RWPE2 (cell line): ENCODE measurements at regions not wholly inside any gene's neighbourhood (a gene's known extent, or its start where the extent isn't known, plus 50 kb on each side); places are given as distances from the start of the nearest gene placed in this dataset.
A peak's percentile ranks its signal among the peaks of the same experiment; 100 is the strongest.
"Not testable (repeated sequence)": the region's sequence is repeated elsewhere in the genome, so short reads cannot be mapped to it uniquely, and the experiment has no call there.

Source experiments
- ATAC-seq: fragments of 200-7000 bp; cut with Tn5 transposase; 3 replicates; pipeline ENCODE4 v1.9.1; 2021; ENCODE audit warnings: low read depth
- DNase-seq: peaks from one replicate; pipeline ENCODE4 v3.0.0-alpha.2; 2020; ENCODE audit warnings: low spot score
- H3K27ac ChIP-seq: fragments of 450-650 bp; 2 replicates; pipeline ENCODE4 v1.5.1; 2017; ENCODE audit warnings: mild to moderate bottlenecking; ENCODE audit not compliant: poor library complexity, severe bottlenecking
- H3K27me3 ChIP-seq: fragments of 250-450 bp; sonication (Bioruptor Pico); 2 replicates; pipeline ENCODE4 v1.5.1; 2021; ENCODE audit warnings: mild to moderate bottlenecking, moderate library complexity; ENCODE audit not compliant: insufficient read depth, poor library complexity, severe bottlenecking
- H3K36me3 ChIP-seq: fragments of 250-450 bp; sonication (Bioruptor Pico); 2 replicates; pipeline ENCODE4 v1.5.1; 2020; ENCODE audit warnings: low read depth, mild to moderate bottlenecking, moderate library complexity
- H3K4me1 ChIP-seq: fragments of 250-450 bp; sonication (Bioruptor Pico); 2 replicates; pipeline ENCODE4 v1.5.1; 2021; ENCODE audit warnings: mild to moderate bottlenecking, moderate library complexity; ENCODE audit not compliant: insufficient read depth, poor library complexity, severe bottlenecking
- H3K4me3 ChIP-seq: fragments of 250-450 bp; sonication (Bioruptor Pico); 2 replicates; pipeline ENCODE4 v1.5.1; 2021; ENCODE audit warnings: mild to moderate bottlenecking, moderate library complexity; ENCODE audit not compliant: severe bottlenecking
- H3K9me3 ChIP-seq: fragments of 250-450 bp; sonication (Bioruptor Pico); 2 replicates; pipeline ENCODE4 v1.5.1; 2021; ENCODE audit warnings: mild to moderate bottlenecking, moderate library complexity; ENCODE audit not compliant: severe bottlenecking
- TF ChIP-seq, protein P1 (sequence below): fragments of 450-650 bp; IDR thresholded peaks from one replicate; pipeline ENCODE4 v1.5.1; 2017; ENCODE audit warnings: mild to moderate bottlenecking, moderate library complexity; ENCODE audit not compliant: poor library complexity, severe bottlenecking

DNA sequence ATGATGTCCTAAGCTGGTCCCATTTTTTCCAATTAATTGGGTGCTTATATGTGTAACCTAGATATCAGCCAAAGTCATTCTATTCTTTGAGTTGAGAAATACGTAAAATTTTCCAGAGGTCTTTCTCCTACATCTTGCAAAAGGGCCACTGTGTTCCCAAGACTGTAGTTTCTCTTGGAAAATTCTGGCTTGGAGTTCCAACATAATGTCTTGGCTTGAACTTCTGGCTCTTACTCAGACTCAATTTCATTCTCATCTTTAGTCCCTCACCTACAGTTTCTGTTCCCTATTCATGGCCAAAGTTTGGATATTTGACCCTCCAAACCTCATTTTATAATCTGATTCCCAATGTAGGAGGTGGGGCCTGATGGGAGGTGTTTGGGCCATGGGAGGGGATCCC is 201.4 kb upstream of the ARHGEF26 start:
- DNase-seq (no peak), ATAC-seq (no peak)
- H3K9me3 ChIP-seq, result no peaks in the 10 kb centered on the region
- no peaks in the 10 kb centered on the region for H3K27me3 ChIP-seq
- TF ChIP-seq, protein P1, sequence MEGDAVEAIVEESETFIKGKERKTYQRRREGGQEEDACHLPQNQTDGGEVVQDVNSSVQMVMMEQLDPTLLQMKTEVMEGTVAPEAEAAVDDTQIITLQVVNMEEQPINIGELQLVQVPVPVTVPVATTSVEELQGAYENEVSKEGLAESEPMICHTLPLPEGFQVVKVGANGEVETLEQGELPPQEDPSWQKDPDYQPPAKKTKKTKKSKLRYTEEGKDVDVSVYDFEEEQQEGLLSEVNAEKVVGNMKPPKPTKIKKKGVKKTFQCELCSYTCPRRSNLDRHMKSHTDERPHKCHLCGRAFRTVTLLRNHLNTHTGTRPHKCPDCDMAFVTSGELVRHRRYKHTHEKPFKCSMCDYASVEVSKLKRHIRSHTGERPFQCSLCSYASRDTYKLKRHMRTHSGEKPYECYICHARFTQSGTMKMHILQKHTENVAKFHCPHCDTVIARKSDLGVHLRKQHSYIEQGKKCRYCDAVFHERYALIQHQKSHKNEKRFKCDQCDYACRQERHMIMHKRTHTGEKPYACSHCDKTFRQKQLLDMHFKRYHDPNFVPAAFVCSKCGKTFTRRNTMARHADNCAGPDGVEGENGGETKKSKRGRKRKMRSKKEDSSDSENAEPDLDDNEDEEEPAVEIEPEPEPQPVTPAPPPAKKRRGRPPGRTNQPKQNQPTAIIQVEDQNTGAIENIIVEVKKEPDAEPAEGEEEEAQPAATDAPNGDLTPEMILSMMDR, result no peak
- H3K36me3 ChIP-seq, result no peaks in the 10 kb centered on the region
- no peak overlapping the region for H3K4me3 ChIP-seq
- H3K27ac ChIP-seq, result no peak overlapping the region
- H3K4me1 ChIP-seq, result no peaks in the 10 kb centered on the region

DNA sequence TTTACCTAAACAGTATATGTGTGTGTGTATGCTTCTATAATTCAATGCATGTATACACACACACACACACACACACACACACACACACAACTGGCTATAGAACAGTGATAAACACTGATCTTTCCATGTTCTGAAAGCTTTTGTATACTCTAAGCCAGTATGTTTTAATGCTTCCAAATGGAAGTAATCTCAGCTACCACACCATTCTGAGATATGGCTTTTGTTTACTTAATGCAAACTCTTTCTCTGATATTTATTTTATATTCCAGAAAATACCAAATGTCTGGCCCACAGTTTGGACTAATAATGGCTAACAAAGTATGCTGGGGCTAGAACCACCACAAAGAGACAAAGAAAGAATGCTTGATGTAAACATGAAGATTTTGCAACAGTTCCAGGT is 199.4 kb upstream of the ARHGEF26 start:
- DNase-seq, result no peak
- Histone ChIP-seq H3K36me3 (no peaks in the 10 kb centered on the region), H3K9me3 (no peaks in the 10 kb centered on the region), H3K4me3 (no peak overlapping the region), H3K4me1 (no peaks in the 10 kb centered on the region), H3K27me3 (no peaks in the 10 kb centered on the region), H3K27ac (no peak overlapping the region)
- TF ChIP-seq, protein P1, result no peak
- no peak for ATAC-seq

DNA sequence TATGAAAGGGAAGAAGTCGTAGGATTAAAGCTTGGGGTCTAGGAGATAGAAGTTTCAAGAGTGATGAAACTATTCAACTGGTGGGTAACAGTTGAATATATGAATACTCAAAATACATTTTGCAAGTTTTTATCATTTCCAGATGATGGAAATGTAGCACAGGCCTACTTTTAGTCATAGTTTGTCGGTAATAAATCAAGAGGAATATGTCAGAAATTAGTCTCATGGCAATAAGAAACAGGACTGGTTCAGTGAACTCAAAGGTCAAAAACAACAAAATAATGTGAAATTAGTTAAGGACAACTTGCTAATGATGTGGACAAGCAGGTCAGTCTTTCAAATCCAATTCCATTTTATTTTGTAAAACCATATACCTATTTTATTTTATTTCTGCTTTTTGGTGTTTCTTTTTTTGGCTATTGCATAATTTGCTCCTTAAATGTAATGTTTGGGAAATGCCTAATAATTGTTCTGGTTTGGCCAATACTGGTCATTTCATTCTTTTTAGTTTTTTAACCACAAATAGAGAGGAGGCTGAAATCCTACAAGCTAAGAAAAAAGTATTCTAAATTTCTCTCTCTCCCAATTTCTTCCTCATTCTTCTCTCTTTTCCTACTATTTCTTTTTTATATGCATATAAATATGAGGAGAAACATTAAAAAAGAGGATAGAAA is 195.2 kb upstream of the ARHGEF26 start:
- TF ChIP-seq, protein P1, result no peak
- no peak overlapping the region for H3K27ac ChIP-seq
- no peak overlapping the region for H3K4me3 ChIP-seq
- ATAC-seq, result no peak
- DNase-seq, result no peak
- no peaks in the 10 kb centered on the region for H3K9me3 ChIP-seq
- no peaks in the 10 kb centered on the region for H3K4me1 ChIP-seq
- no peaks in the 10 kb centered on the region for H3K27me3 ChIP-seq
- no peaks in the 10 kb centered on the region for H3K36me3 ChIP-seq

DNA sequence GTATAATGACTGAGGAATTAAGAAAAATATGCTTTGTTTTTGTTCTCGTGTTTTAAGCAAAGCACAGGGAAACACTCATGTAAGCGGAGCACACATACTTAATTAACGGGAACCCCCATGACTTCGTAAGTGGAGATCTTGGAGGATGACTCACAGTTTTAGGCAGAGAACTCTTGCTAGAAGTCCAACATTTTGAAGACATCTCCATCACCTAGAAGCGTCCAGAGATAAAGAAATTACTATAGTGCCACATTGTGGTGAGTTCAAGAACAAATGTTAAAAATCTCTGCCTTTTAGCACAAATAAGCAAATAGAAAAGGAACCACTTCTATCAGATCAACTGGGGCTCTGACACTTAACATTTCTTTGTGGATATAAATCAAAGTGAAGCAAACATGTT is 194.1 kb upstream of the ARHGEF26 start:
- Histone ChIP-seq H3K27ac (no peak overlapping the region), H3K36me3 (no peaks in the 10 kb centered on the region), H3K9me3 (no peaks in the 10 kb centered on the region), H3K4me3 (no peak overlapping the region), H3K27me3 (no peaks in the 10 kb centered on the region), H3K4me1 (no peaks in the 10 kb centered on the region)
- TF ChIP-seq, protein P1, result peak; percentile 50
- ATAC-seq (peak; percentile 54; the same call in 2 of the 3 replicates), DNase-seq (no peak)

DNA sequence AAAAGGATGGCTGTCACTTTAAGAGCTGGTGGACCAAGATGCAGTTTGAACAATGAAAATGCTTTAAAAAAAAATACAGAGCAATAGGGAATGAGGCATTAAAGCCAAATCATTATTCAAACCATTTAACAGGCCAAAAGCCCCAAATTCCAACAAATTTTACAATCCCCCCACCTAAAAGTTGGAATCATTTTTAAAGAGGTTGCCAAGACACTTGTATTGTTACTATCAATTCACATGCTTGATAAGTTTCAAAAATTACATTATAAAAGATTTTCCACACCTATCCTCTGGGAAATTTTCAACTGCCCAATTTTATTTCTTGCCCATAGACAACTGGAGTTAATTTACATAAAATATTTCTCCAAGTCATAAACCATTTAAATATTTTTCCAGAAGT is 192.3 kb upstream of the ARHGEF26 start:
- Histone ChIP-seq H3K27ac (no peak overlapping the region), H3K9me3 (no peaks in the 10 kb centered on the region), H3K36me3 (no peaks in the 10 kb centered on the region), H3K27me3 (no peaks in the 10 kb centered on the region), H3K4me3 (no peak overlapping the region), H3K4me1 (no peaks in the 10 kb centered on the region)
- ATAC-seq, result no peak
- no peak for DNase-seq
- TF ChIP-seq, protein P1, result no peak

DNA sequence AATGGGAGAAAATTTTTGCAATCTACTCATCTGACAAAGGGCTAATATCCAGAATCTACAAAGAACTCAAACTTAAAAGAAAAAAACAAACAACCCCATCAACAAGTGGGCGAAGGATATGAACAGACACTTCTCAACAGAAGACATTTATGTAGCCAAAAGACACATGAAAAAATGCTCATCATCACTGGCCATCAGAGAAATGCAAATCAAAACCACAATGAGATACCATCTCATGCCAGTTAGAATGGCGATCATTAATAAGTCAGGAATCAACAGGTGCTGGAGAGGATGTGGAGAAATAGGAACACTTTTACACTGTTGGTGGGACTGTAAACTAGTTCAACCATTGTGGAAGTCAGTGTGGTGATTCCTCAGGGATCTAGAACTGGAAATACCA is 187.7 kb upstream of the ARHGEF26 start:
- ATAC-seq, result not testable (repeated sequence)

More for the DNA sequence above, 187.7 kb upstream of the ARHGEF26 start:
- H3K27ac ChIP-seq, H3K4me1 ChIP-seq, H3K36me3 ChIP-seq, DNase-seq, H3K9me3 ChIP-seq, H3K4me3 ChIP-seq, H3K27me3 ChIP-seq: not testable (repeated sequence)
